ENCODE measurements at regions not wholly inside any gene's neighbourhood (a gene's known extent, or its start where the extent isn't known, plus 50 kb on each side); places are given as distances from the start of the nearest gene placed in this dataset.

GRCh38 chr2:142536492-142536891 is 341.0 kb upstream of the KYNU start:
- DNase-seq, result no peak
- no peak for TF ChIP-seq CTCF (IDR thresholded peaks at IDR 0.05; ENCODE audit: low read depth, low read length, missing control alignments)
- in situ Hi-C loops (cut with HindIII; ENCODE audit: low pct_ligation_motif_present, low sequenced_read_pairs), result no loop called here

GRCh38 chr2:142535311-142535710 is 342.2 kb upstream of the KYNU start:
- DNase-seq, result no peak
- Histone ChIP-seq H3K27me3 (replicated peaks) (no peaks in the 10 kb centered on the region), H3K4me3 (ENCODE audit: low read depth, low read length) (no peak overlapping the region), H3K27ac (no peak overlapping the region), H3K36me3 (replicated peaks) (no peaks in the 10 kb centered on the region)
- in situ Hi-C loops (cut with HindIII; ENCODE audit: low pct_ligation_motif_present, low sequenced_read_pairs), result no loop called here
- no peak for TF ChIP-seq CTCF (IDR thresholded peaks at IDR 0.05; ENCODE audit: low read depth, low read length, missing control alignments)

More at GRCh38 chr2:142536492-142536891, 341.0 kb upstream of the KYNU start:
- no peaks in the 10 kb centered on the region for H3K27me3 ChIP-seq (replicated peaks)
- H3K27ac ChIP-seq, result no peak overlapping the region
- no peaks in the 10 kb centered on the region for H3K36me3 ChIP-seq (replicated peaks)
- H3K4me3 ChIP-seq (ENCODE audit: low read depth, low read length), result no peak overlapping the region

GRCh38 chr2:142533177-142533576 is 344.3 kb upstream of the KYNU start:
- Histone ChIP-seq H3K27ac (no peak overlapping the region), H3K27me3 (replicated peaks) (no peaks in the 10 kb centered on the region), H3K4me3 (ENCODE audit: low read depth, low read length) (no peak overlapping the region), H3K36me3 (replicated peaks) (no peaks in the 10 kb centered on the region)
- TF ChIP-seq CTCF (IDR thresholded peaks at IDR 0.05; ENCODE audit: low read depth, low read length, missing control alignments), result no peak
- no peak for DNase-seq
- in situ Hi-C loops (cut with HindIII; ENCODE audit: low pct_ligation_motif_present, low sequenced_read_pairs), result no loop called here

- Histone ChIP-seq H3K27me3 (replicated peaks) (no peaks in the 10 kb centered on the region), H3K36me3 (replicated peaks) (no peaks in the 10 kb centered on the region), H3K27ac (no peak overlapping the region), H3K4me3 (ENCODE audit: low read depth, low read length) (no peak overlapping the region)
- TF ChIP-seq CTCF (IDR thresholded peaks at IDR 0.05; ENCODE audit: low read depth, low read length, missing control alignments), result no peak
- in situ Hi-C loops (cut with HindIII; ENCODE audit: low pct_ligation_motif_present, low sequenced_read_pairs), result no loop called here
- DNase-seq, result peak; percentile 20
These were observed 346.1 kb upstream of the KYNU start for GRCh38 chr2:142531377-142531776.

GRCh38 chr2:142525720-142526119 is 351.7 kb upstream of the KYNU start:
- H3K27me3 ChIP-seq (replicated peaks), result no peaks in the 10 kb centered on the region
- H3K27ac ChIP-seq, result no peak overlapping the region
- H3K4me3 ChIP-seq (ENCODE audit: low read depth, low read length), result no peak overlapping the region
- no peak for TF ChIP-seq CTCF (IDR thresholded peaks at IDR 0.05; ENCODE audit: low read depth, low read length, missing control alignments)
- in situ Hi-C loops (cut with HindIII; ENCODE audit: low pct_ligation_motif_present, low sequenced_read_pairs), result no loop called here
- DNase-seq, result no peak
- no peaks in the 10 kb centered on the region for H3K36me3 ChIP-seq (replicated peaks)

- Histone ChIP-seq H3K4me3 (ENCODE audit: low read depth, low read length) (no peak overlapping the region), H3K27me3 (replicated peaks) (no peaks in the 10 kb centered on the region), H3K27ac (no peak overlapping the region), H3K36me3 (replicated peaks) (no peaks in the 10 kb centered on the region)
- in situ Hi-C loops (cut with HindIII; ENCODE audit: low pct_ligation_motif_present, low sequenced_read_pairs), result no loop called here
- TF ChIP-seq CTCF (IDR thresholded peaks at IDR 0.05; ENCODE audit: low read depth, low read length, missing control alignments), result no peak
- no peak for DNase-seq
These were observed 356.0 kb upstream of the KYNU start for GRCh38 chr2:142521492-142521891.
